ENCODE measurements at regions not wholly inside any gene's neighbourhood (a gene's known extent, or its start where the extent isn't known, plus 50 kb on each side); places are given as distances from the start of the nearest gene placed in this dataset.

DNA sequence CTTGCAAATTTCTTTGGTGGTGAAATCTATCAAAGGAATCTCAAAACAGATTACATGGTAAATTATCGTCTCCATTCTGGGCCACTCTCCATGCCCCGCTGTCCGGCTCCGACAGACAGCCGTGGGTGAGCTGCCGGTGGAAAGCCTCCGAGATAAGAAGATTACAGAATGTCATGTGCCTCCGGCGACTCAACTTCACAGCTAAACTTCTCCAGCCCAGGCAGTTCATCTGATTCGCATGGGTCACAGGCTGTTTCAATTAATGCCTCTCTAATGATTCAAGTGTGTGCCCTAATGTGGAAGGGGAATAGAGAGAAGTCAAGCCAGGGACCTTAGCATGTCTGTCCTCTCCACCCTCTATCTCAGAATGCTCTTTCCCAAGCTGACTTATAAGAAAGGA lies 520.8 kb upstream of the ZFHX3 start:
- Histone ChIP-seq H3K36me3 (ENCODE audit: control insufficient read depth, insufficient read depth, low read length) (no peaks in the 10 kb centered on the region), H3K9me3 (ENCODE audit: control insufficient read depth, insufficient read depth, low read depth, low read length) (no peaks in the 10 kb centered on the region), H3K27me3 (ENCODE audit: control insufficient read depth, insufficient read depth, low read length) (no peaks in the 10 kb centered on the region), H2AFZ (ENCODE audit: low read length) (no peak overlapping the region), H3K4me3 (replicated peaks in 1 of 4; ENCODE audit: control extremely low read depth in 1 of 4, insufficient read depth in 1 of 4, low read depth in 3 of 4, low read length in 4 of 4) (no peak overlapping the region), H3K4me2 (ENCODE audit: extremely low read depth, insufficient read depth, low read length) (no peak overlapping the region), H3K4me1 (ENCODE audit: control insufficient read depth, extremely low read depth, insufficient read depth, low read length) (no peaks in the 10 kb centered on the region), H3K9ac (ENCODE audit: insufficient read depth, low read length) (no peak overlapping the region), H3K27ac (ENCODE audit: insufficient read depth, low read length) (no peak overlapping the region), H3K79me2 (ENCODE audit: control insufficient read depth, insufficient read depth, low read length) (no peaks in the 10 kb centered on the region), H4K20me1 (ENCODE audit: control insufficient read depth, extremely low read depth, insufficient read depth, low read length) (no peaks in the 10 kb centered on the region)
- DNase-seq (ENCODE audit: low read depth in 2 of 2): no peak
- TF ChIP-seq EZH2 (IDR thresholded peaks at IDR 0.05; ENCODE audit: low read length, missing control alignments): no peak
- TF ChIP-seq, protein P1, sequence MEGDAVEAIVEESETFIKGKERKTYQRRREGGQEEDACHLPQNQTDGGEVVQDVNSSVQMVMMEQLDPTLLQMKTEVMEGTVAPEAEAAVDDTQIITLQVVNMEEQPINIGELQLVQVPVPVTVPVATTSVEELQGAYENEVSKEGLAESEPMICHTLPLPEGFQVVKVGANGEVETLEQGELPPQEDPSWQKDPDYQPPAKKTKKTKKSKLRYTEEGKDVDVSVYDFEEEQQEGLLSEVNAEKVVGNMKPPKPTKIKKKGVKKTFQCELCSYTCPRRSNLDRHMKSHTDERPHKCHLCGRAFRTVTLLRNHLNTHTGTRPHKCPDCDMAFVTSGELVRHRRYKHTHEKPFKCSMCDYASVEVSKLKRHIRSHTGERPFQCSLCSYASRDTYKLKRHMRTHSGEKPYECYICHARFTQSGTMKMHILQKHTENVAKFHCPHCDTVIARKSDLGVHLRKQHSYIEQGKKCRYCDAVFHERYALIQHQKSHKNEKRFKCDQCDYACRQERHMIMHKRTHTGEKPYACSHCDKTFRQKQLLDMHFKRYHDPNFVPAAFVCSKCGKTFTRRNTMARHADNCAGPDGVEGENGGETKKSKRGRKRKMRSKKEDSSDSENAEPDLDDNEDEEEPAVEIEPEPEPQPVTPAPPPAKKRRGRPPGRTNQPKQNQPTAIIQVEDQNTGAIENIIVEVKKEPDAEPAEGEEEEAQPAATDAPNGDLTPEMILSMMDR (conservative IDR thresholded peaks at IDR 0.05 in 1 of 2, IDR thresholded peaks at IDR 0.05 in 1 of 2; ENCODE audit: low read depth in 1 of 2, low read length in 2 of 2): no peak

DNA sequence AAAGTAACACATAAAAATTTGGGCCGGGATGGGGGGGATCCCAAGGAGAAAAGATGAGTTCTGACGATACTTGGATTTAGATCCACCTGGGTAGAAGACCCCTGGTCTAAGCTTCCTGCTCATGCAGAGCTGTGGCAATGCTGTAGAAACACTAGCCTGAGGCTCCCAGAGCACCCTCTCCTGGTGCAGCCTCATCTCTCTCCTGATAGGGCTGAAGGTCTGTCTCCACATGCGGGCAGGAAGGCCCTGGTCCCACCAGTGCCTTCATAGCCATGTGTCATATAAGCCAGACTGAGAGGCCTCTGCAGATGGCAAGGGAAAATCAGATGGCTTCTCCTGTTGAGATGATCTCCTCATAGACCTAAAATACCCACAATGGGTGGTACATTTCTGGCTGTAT lies 518.0 kb upstream of the ZFHX3 start:
- no peaks in the 10 kb centered on the region for H3K9me3 ChIP-seq (ENCODE audit: control insufficient read depth, insufficient read depth, low read depth, low read length)
- H2AFZ ChIP-seq (ENCODE audit: low read length): no peak overlapping the region
- no peak for DNase-seq (ENCODE audit: low read depth in 2 of 2)
- no peaks in the 10 kb centered on the region for H4K20me1 ChIP-seq (ENCODE audit: control insufficient read depth, extremely low read depth, insufficient read depth, low read length)
- H3K27ac ChIP-seq (ENCODE audit: insufficient read depth, low read length): no peak overlapping the region
- H3K9ac ChIP-seq (ENCODE audit: insufficient read depth, low read length): no peak overlapping the region
- no peaks in the 10 kb centered on the region for H3K36me3 ChIP-seq (ENCODE audit: control insufficient read depth, insufficient read depth, low read length)
- TF ChIP-seq EZH2 (IDR thresholded peaks at IDR 0.05; ENCODE audit: low read length, missing control alignments): no peak
- TF ChIP-seq, protein P1 (conservative IDR thresholded peaks at IDR 0.05 in 1 of 2, IDR thresholded peaks at IDR 0.05 in 1 of 2; ENCODE audit: low read depth in 1 of 2, low read length in 2 of 2): no peak
- no peak overlapping the region for H3K4me3 ChIP-seq (replicated peaks in 1 of 4; ENCODE audit: control extremely low read depth in 1 of 4, insufficient read depth in 1 of 4, low read depth in 3 of 4, low read length in 4 of 4)
- H3K4me1 ChIP-seq (ENCODE audit: control insufficient read depth, extremely low read depth, insufficient read depth, low read length): no peaks in the 10 kb centered on the region
- H3K79me2 ChIP-seq (ENCODE audit: control insufficient read depth, insufficient read depth, low read length): no peaks in the 10 kb centered on the region
- H3K4me2 ChIP-seq (ENCODE audit: extremely low read depth, insufficient read depth, low read length): no peak overlapping the region
- H3K27me3 ChIP-seq (ENCODE audit: control insufficient read depth, insufficient read depth, low read length): no peaks in the 10 kb centered on the region

DNA sequence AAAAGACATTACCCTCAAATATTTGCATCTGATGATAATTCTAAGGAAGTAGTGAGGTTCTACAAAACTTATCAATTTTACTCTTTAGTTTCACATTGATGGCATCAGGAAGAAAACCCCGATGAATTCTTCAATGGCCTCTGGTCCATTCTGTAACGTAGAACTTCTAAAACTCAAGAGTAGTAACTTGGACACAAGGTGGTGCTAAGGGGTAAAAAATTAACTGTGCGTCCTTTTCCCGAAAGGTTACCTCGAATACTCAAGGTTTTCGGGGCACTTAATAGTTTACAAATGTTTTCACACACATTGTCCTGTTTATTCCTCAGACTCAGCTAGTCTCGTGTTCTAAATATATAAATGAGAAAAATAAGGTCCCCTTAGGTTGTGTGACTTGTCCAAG lies 517.3 kb upstream of the ZFHX3 start:
- TF ChIP-seq, protein P1 (conservative IDR thresholded peaks at IDR 0.05 in 1 of 2, IDR thresholded peaks at IDR 0.05 in 1 of 2; ENCODE audit: low read depth in 1 of 2, low read length in 2 of 2): peak in 1 of 2 donors; percentile 32
- TF ChIP-seq EZH2 (IDR thresholded peaks at IDR 0.05; ENCODE audit: low read length, missing control alignments): no peak
- peak in 1 of 2 donors; percentile 29 for DNase-seq (ENCODE audit: low read depth in 2 of 2)
- H3K36me3 ChIP-seq (ENCODE audit: control insufficient read depth, insufficient read depth, low read length): no peaks in the 10 kb centered on the region
- H3K4me3 ChIP-seq (replicated peaks in 1 of 4; ENCODE audit: control extremely low read depth in 1 of 4, insufficient read depth in 1 of 4, low read depth in 3 of 4, low read length in 4 of 4): no peak overlapping the region
- no peaks in the 10 kb centered on the region for H4K20me1 ChIP-seq (ENCODE audit: control insufficient read depth, extremely low read depth, insufficient read depth, low read length)
- no peak overlapping the region for H3K4me2 ChIP-seq (ENCODE audit: extremely low read depth, insufficient read depth, low read length)
- H3K9ac ChIP-seq (ENCODE audit: insufficient read depth, low read length): no peak overlapping the region
- no peak overlapping the region for H2AFZ ChIP-seq (ENCODE audit: low read length)
- H3K27ac ChIP-seq (ENCODE audit: insufficient read depth, low read length): no peak overlapping the region
- H3K9me3 ChIP-seq (ENCODE audit: control insufficient read depth, insufficient read depth, low read depth, low read length): no peaks in the 10 kb centered on the region
- H3K27me3 ChIP-seq (ENCODE audit: control insufficient read depth, insufficient read depth, low read length): no peaks in the 10 kb centered on the region
- no peaks in the 10 kb centered on the region for H3K79me2 ChIP-seq (ENCODE audit: control insufficient read depth, insufficient read depth, low read length)
- H3K4me1 ChIP-seq (ENCODE audit: control insufficient read depth, extremely low read depth, insufficient read depth, low read length): no peaks in the 10 kb centered on the region

Data from fibroblast of lung (primary cell).